GM21529 (cell line): ENCODE measurements at regions not wholly inside any gene's neighbourhood (a gene's known extent, or its start where the extent isn't known, plus 50 kb on each side); places are given as distances from the start of the nearest gene placed in this dataset.
"Not testable (repeated sequence)": the region's sequence is repeated elsewhere in the genome, so short reads cannot be mapped to it uniquely, and the experiment has no call there.

ENCODE experiments used
- ATAC-seq: cut with Tn5 transposase; IDR thresholded peaks from one replicate; pipeline ENCODE4 v1.9.1; 2021; ENCODE audit not compliant: unreplicated experiment

DNA sequence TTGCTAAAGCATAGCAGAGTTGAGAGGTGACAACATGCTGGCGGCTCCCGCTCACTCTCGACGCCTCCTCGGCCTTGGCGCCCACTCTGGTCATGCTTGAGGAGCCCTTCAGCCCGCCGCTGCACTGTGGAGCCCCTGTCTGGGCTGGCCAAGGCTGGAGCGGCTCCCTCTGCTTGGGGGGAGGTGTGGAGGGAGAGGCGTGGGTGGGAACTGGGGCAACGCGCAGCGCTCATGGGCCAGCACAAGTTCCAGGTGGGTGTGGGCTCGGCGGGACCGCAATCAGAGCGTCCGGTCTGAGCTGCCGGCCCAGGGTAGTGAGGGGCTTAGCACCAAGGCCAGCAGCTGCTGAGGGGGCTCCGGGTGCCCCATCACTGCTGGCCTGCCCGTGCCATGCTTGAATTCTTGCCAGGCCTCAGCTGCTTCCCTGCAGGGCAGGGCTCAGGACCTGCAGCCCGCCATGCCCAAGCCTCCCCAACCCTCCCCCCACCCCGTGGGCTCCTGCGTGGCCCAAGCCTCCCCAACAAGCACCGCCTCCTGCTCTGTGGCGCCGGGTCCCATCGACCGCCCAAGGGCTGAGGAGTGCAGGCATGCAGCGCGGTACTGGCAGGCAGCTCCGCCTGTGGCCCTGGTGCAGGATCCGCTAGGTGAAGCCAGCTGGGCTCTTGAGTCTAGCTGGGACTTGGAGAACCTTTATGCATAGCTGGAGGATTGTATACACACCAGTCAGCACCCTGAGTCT lies 2052.8 kb upstream of the CELF4 start:
- no peak for ATAC-seq

DNA sequence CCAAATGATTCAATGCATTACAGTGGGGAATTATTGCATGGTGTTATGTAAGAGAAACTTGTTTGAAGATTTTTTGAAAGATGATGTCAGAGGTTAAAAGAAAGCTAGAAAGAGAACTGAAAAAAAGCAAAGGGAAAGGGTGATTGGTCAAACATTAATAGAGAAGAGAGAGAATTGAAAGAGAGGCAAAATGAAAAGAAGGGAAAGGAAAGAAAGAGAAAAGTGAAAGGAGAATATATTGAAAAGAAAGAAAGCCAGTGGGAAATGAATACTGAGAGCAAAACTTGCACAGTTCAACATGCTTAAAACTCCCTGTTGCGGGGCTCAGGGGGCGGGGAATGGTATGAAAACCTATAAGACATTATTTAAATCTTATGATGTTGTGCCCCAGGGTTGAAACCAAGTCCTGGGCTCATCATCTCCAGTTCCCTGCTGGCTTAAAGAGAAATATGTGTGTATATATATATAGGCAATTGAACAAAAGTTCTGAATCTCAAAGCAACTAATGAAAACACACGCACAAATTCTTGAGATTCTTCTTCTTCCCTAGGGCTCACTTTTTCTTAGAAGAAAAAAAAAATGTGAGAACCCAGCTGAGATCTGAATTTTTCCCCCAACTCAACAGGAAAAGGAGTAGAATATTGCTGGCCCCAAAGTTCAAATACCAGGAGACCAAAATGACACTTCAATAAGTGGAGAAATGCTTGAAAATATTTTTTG lies 2045.9 kb upstream of the CELF4 start:
- no peak for ATAC-seq

DNA sequence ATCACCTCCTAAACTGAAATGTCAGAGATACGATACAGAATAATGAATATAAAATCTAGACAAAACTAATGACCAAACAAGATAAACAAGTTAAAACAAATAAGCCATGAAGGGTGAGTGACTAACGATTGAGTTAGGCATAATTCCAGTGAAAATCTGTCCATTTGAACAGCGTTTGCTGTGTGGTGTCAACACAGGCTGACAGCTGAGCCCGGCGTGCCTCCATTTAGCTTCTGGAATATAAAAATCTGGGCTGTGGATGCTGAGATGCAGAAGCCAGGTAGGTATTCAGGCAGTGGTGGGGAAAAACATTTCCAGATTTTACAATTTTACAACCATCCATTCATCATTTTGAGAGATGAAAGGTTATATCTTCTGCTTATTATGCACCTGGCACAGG lies 2041.4 kb upstream of the CELF4 start:
- ATAC-seq = no peak

DNA sequence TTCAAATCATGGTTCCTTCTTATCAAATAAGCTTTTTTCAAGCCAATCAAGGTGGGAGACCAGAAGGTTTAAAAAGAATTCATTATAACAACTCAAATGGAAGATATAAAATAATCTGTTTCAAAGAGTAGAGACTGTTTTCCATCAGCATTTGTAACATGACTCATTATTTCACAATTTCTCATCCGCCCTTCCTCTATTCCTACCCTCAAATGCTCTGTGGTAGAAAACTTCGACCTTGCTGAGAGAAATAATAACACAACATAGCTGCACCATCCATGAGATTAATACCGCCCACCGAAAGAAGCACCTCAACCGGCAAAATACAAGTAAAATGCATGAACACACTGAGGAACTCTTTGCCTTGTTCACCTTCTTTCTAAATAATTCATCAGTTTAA lies 2039.2 kb upstream of the CELF4 start:
- no peak for ATAC-seq

DNA sequence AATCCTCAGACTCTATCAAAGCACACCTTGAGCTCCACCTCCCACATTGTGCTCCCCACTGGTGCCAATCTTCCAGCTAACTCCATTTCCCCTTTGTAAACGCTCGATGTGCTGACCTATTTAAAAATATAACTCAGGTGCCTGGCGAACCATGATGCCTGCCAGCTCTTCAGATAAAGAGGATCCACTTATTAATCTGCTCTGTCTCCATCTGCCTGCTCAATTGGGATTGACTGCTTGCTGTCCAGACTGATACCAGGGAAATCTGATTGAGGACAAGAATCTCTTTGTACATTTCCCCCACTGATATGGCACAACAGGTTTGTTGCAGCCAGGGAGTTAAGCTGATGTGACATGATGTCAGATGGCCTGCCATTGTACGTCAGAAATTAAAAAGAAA lies 2036.5 kb upstream of the CELF4 start:
- no peak for ATAC-seq

DNA sequence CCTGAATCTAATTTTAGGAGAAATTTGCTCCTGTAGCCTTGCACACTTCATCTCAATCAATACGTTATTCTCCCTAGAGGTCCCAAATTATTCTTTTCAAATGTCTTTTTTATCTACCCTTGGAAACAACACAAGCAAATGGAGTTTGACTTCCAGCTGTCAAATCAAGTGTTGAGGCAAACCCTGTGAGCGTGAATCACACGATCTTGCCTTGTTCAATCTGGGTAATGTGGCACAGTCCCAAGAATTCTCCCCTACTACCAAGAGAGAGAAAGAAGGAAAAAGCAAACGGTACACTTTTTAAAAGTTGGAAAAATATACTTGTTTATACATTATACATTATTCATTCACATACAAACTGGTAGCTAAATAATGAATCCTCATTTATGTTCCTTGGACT lies 2035.3 kb upstream of the CELF4 start:
- ATAC-seq = no peak

DNA sequence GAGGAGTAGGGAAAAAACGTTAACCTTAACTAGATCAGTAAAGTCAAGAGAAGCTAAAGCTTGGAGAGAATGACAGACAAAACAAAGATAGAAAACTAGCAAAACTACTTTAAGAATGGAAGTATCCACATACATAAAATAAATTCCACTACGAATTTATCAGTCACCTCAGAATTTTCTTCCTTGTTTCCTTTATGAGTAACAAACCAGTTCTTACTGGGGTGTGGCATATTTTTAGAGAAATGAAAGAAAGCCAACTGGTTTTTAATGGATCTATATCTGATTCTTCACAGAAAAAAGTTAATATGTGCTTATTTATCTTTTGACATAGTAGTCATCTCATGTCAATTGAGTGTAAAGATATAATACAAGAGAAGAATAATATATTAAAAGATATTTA lies 2033.7 kb upstream of the CELF4 start:
- no peak for ATAC-seq

DNA sequence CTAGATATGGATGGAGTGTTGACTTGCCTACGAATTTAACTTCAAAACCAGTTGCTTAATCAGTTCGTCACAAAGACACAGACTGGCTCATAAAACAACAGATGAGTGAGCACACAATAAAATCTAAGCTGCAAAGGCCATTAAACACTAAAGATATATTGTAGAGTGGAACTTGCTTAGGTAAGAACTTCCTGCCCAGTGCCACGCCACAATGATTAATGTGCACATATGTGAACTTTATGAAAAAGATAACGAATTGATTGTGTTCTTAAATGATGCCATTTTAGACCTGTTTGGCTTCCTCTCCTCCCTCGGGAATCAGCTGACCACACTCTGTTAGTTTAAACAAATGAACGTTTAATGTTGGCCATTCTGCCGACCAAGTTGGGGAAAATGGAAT lies 2031.3 kb upstream of the CELF4 start:
- no peak for ATAC-seq

DNA sequence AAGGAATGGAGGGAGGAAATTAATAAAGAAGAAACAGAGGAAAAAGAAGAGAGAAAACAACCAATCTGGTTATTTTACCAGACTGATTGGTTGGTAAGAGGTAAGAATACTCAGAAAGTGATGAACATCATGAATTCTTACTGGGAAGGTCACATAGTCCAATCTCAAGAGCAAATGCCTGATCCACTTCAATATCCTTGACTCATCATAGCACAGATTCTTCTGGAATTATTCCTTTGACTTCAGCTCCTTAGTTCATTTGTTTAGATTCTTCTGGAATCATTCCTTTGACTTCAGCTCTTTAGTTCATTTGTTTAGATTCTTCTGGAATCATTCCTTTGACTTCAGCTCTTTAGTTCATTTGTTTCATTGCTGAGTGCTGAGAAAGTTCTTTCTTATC lies 2030.6 kb upstream of the CELF4 start:
- ATAC-seq = no peak

DNA sequence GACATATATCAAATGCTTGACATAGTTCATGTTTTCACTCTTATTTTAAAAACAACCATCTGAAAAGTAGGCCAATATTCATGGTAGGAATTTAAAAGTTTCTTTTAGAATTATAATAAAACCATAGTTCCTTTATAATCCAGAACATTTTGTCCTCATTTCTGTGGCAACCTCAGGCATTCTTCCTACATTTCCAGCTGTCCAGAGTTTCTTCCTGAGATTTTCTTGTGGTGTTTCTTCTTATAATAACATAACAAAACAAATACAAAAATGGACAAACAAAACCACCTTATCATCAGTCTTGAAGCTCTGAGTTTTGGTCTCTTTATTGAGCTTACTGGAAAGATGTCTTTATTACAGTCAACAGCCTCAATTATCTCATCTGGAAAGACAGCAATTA lies 2028.6 kb upstream of the CELF4 start:
- ATAC-seq = no peak

DNA sequence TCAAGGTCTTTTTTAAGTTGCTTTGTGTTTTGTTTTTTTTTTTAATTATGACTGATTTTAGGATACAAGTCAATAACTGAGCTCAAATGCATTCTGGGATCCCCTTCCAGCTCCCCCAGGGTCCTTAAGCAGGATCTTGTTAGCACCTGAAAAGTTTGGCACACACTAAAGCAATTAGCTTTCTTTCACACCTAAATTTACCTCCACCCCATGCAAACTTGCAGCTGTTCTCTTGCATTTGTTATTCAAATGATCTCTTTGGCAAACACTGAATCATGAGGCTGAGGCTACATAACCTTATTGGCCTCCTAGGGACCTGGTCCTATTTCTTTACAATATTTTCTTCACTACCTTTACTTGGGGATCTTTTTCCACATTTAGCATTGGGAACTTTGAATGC lies 2026.1 kb upstream of the CELF4 start:
- ATAC-seq = no peak

DNA sequence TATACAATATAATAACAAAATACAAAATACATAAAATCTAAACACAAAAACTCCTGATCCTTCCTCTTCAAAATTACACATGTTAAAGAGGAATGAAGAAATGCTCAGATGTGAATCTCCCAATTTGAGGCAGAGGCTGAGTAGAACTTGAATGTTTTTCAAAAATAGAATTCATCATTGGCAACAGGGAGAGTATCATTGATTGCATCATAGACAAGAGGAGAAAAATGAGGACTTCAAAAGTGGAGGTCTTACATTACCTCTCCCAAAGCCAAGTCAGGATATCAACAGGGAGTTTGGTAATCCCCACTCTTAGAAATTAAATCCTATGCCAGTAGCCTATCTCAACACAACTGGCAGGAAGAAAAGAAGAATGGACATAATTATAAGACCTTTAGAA lies 2023.9 kb upstream of the CELF4 start:
- no peak for ATAC-seq

DNA sequence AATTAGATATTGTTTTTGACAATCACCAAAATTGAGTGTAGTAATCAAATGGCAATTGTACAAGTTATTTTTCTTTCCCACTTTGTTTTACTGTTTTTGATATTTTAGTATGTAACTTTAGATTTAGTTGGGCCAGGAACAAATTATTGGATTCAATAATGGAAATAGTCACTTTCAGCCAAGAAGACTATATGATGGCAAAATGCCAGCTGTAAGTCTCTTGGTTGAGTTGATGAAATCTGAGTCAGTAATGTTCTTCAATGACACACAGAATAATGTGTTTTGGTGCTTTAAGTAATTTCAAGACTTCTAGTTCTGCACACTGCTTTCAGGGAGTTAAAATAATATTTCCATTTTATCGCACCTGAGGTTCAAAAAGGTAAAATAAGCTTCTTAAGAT lies 2022.0 kb upstream of the CELF4 start:
- ATAC-seq = no peak

DNA sequence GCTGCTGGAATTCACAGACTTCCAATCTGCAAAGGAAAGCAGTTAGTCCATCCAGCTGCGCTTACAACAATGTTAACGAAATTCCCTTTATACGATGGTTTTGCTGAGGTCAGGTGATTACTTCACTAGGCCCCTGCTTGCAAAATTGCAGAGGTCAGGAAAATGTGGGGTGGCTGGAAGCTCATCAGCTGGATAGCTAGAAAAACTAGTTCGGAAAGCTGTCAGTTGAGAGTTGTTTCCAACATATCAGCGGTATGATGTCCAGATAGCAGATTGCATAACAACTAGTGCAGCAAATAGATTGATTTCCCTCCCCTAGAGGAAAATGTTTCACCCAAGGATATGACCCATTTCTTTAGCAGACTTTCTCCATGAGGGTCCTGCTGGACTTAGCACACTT lies 2021.1 kb upstream of the CELF4 start:
- no peak for ATAC-seq

DNA sequence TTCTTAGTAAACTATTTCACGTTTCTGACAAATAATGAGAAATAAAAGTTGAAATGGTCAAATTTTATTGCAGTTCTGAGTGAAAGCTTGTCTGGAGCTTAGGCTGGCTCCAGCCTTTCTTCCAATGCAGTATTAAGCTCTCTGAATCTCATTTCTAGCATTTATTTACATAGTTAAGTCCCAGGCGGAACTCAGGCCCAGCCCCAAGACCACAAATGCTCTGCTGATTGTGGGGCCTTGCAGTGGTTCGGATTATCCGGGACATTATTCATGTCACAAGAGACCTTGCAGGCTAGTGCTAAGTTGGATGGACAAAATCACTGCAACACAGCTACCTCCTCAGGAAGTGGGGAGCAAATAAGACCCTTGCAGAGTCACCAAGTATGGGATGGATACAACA lies 2009.3 kb upstream of the CELF4 start:
- no peak for ATAC-seq

DNA sequence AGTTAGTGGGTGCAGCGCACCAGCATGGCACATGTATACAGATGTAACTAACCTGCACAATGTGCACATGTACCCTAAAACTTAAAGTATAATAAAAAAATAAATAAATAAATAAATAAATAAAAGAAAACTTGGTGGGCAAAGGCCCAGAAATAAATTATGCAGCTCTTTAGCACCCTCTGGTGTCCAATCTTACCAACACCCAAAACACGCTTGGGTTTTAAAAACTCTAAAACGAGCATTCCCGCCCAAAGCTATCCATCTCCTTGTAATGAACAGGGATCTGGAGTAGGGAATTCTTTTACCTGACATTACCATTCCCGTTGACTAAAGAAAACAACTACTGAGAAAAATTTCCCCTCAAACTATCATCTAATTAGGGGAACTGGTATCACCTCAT lies 2005.9 kb upstream of the CELF4 start:
- no peak for ATAC-seq

DNA sequence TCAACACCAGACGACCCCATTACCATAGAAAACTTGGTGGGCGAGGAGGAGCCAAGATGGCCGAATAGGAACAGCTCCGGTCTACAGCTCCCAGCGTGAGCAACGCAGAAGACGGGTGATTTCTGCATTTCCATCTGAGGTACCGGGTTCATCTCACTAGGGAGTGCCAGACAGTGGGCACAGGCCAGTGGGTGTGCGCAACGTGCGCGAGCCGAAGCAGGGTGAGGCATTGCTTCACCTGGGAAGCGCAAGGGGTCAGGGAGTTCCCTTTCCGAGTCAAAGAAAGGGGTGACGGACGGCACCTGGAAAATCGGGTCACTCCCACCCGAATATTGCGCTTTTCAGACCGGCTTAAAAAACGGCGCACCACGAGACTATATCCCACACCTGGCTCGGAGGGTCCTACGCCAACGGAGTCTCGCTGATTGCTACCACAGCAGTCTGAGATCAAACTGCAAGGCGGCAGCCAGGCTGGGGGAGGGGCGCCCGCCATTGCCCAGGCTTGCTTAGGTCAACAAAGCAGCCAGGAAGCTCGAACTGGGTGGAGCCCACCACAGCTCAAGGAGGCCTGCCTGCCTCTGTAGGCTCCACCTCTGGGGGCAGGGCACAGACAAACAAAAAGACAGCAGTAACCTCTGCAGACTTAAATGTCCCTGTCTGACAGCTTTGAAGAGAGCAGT lies 2000.1 kb upstream of the CELF4 start:
- ATAC-seq = not testable (repeated sequence)

DNA sequence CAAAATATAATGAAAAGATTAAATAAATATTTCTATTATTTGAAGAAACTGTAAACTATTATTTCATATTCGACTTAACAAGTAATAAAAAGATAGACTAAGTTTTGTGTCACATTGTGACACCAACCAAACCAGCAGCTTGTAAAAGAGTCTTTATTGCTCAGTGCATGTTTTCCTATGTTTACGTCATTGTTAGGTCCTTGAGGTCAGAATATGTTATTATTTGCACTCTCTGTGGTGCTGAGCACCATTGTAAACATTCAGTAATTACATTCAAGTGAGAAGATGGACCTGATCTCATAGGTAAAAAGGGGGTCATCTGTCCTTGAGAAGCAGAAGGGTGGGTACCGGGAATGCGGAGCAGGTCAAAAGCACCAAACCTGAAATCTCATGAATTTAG lies 1999.1 kb upstream of the CELF4 start:
- ATAC-seq = no peak

DNA sequence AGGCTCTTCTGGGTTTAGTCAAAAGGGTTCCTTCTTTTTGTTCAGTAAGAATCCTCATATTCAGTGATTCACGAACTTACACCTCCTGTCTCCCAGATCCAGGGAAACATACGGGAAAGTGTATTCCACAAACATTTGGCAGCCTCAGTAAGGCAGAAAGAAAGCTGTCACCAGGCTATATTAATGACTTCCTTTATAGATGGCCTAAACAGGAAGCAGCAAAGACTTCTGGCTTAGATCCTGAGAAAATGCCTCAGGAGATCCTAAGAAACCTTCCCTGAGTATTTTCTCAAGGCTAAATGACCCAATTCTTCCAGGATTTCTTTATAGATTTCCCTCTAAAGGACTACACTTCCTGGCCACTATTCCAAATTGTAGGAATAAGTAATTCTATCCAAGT lies 1995.5 kb upstream of the CELF4 start:
- no peak for ATAC-seq

DNA sequence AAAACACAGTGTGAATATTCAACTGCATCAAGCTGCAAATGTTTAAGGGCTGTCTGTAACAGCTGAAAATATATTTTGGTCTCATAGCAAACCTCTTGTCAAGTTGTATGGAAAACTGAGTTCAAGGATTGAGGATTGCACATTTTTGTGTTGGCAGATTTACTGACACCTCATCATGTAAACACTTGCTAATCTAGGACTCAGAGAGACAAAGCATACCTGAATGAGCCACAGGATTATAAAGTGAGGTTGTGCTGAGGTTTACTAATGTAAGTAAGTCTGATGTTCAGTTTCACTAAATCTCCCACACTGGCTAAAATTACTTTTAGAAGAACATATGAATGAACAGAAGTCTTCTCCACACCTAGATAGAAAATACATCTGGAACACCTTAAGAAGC lies 1993.1 kb upstream of the CELF4 start:
- no peak for ATAC-seq

DNA sequence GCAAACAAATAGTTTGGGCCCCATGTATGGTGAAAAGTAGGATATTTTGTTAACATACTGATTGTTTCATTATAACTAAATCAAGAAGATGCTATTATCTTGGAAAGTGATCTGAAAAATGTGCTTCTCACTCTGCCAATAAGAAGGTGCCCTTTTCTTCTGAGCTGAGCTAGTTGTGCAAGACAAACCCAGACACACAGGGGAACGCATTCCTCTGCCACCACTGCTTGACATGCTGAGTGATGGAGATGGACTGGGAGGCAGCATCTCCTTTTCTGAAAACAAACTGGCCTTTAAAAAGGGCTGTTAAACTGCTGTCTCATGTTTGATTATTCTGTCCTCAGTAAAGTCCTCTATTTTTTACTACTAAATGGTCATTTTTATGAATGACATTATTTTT lies 1989.9 kb upstream of the CELF4 start:
- no peak for ATAC-seq

DNA sequence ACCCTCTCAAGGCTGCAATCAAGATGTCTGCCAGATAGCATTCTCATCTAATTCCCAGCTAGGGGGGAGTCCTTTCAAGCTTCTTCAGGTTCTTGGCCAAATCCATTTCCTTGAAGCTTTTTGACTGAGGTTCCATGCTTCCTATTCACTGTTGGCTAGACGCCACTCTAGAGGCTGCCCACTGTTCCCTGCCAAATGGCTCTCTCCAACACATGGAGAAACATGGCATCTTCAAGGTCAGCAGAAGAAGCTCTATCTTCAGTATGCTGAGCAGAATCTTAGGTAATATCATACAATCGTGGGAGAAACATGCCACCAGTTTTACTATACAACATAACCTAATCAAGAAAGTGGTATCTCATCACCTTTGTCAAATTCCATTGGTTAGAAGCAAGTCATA lies 1985.1 kb upstream of the CELF4 start:
- no peak for ATAC-seq
